Stimulated activated naive CD8-positive, alpha-beta T cell treated with anti-CD3 and anti-CD28 coated beads, Interleukin-15, amount 100 ng/mL, for 72 hours (primary cell): ENCODE measurements at regions not wholly inside any gene's neighbourhood (a gene's known extent, or its start where the extent isn't known, plus 50 kb on each side); places are given as distances from the start of the nearest gene placed in this dataset.

Experiments used
- ATAC-seq: fragments of 150-1000 bp; cut with Tn5 transposase; 2 replicates; pipeline ENCODE4 v1.10.0; 2021; ENCODE audit warnings: mild to moderate bottlenecking, moderate library complexity
- DNase-seq, 2 donors: peaks; one replicate each; pipeline ENCODE4 v3.0.0; 2021 to 2022
- H3K27ac Mint-ChIP-seq, 2 donors: one replicate each; pipeline ENCODE4 v1.8.0; 2022; ENCODE audit warnings: mild to moderate bottlenecking in 2 of 2, mixed read lengths in 2 of 2, moderate library complexity in 2 of 2
- H3K27me3 Mint-ChIP-seq: one replicate; pipeline ENCODE4 v1.8.0; 2022; ENCODE audit warnings: mixed read lengths
- H3K4me1 Mint-ChIP-seq: one replicate; pipeline ENCODE4 v1.8.0; 2022; ENCODE audit warnings: mild to moderate bottlenecking, mixed read lengths
- H3K4me3 Mint-ChIP-seq, 2 donors: one replicate each; pipeline ENCODE4 v1.8.0; 2022; ENCODE audit warnings: mild to moderate bottlenecking in 2 of 2, mixed read lengths in 2 of 2, moderate library complexity in 1 of 2
- H3K9me3 Mint-ChIP-seq, 2 donors: one replicate each; pipeline ENCODE4 v1.8.0; 2022; ENCODE audit warnings: mixed read lengths in 2 of 2

- DNase-seq (no peak), ATAC-seq (no peak)
- no peaks in the 10 kb centered on the region for H3K9me3 Mint-ChIP-seq
- H3K4me3 Mint-ChIP-seq: no peak overlapping the region
- no peak overlapping the region for H3K27ac Mint-ChIP-seq
- H3K27me3 Mint-ChIP-seq: peaks cover 8% of the 10 kb centered on the region
- H3K4me1 Mint-ChIP-seq: no peaks in the 10 kb centered on the region
Observed at GRCh38 chr2:88828397-88829137, 137.1 kb downstream of the RPIA start.

GRCh38 chr2:88829607-88830463 is 138.4 kb downstream of the RPIA start:
- H3K27me3 Mint-ChIP-seq: peaks cover 8% of the 10 kb centered on the region

DNA sequence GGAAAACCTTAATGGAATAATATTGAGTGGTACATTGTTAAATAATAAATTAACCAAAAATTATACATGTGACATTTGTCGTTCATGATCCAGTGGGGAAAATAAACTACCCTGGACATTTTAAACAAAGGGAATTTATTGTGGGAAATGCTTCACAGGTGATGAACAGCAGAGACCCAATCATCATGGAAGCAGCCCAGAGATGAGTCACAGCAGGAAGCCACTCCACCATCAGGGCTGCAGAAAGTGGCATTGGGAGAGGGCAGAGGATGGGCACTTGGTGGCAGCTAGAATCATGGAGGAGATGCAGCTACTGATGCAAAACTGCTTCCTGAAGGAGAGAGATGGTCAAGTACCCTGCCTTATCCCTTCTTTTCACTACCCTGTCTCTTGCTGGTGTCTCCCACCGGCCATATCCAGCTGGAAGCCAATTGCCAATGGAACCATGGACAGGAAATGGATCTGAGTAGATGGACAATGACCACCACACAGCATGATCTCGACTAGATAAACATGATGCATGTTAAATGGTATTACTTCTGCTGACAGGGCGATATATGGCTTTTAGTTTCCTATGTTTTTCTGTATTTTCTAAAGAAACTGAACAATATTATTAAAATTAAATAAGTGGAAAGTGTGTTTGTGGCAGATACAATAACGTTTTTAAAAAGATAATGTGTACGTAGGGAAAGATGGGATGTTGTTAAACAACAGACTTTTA is 139.8 kb downstream of the RPIA start:
- ATAC-seq (no peak), DNase-seq (no peak)
- H3K4me3 Mint-ChIP-seq: no peak overlapping the region
- H3K4me1 Mint-ChIP-seq: no peaks in the 10 kb centered on the region
- H3K27ac Mint-ChIP-seq: no peak overlapping the region
- peaks cover 11% of the 10 kb centered on the region for H3K27me3 Mint-ChIP-seq
- no peaks in the 10 kb centered on the region for H3K9me3 Mint-ChIP-seq

More at GRCh38 chr2:88829607-88830463, 138.4 kb downstream of the RPIA start:
- ATAC-seq (no peak), DNase-seq (no peak)
- Mint-ChIP-seq H3K27ac (no peak overlapping the region), H3K4me3 (no peak overlapping the region), H3K4me1 (no peaks in the 10 kb centered on the region), H3K9me3 (no peaks in the 10 kb centered on the region)

DNA sequence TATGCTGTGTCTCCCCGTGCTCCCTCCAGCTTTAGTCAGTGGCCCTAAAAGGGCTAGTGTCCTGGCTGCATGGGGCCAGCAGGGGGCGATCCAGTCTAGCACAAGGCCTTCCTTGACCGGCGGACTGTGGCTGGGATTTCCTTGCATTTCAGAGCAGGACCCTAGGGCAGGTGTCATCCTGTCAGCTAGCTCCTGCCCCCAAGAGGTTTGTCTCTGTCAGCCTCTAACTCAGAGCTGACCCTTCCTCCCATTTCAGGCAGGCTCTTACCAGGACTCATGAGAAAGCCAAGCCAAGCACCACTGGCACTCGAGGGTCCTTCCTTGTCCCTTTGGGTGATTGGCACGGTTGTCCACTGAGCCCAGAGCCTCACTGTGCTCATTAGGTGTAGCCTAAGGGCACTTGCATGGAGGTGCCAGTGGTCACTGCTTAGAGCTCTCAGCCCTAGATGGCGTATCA is 140.3 kb downstream of the RPIA start:
- H3K27ac Mint-ChIP-seq: no peak overlapping the region
- H3K4me1 Mint-ChIP-seq: no peaks in the 10 kb centered on the region
- no peaks in the 10 kb centered on the region for H3K9me3 Mint-ChIP-seq
- H3K4me3 Mint-ChIP-seq: no peak overlapping the region
- peak; percentile 71 for ATAC-seq
- H3K27me3 Mint-ChIP-seq: peaks cover 13% of the 10 kb centered on the region
- DNase-seq: peak; percentile 38 to 54

GRCh38 chr2:88832311-88832991 is 141.0 kb downstream of the RPIA start:
- H3K27ac Mint-ChIP-seq: peak overlapping the region in 1 of 2 donors; percentile 21
- no peaks in the 10 kb centered on the region for H3K9me3 Mint-ChIP-seq
- no peak overlapping the region for H3K4me3 Mint-ChIP-seq
- ATAC-seq (peak; percentile 46), DNase-seq (no peak)
- H3K27me3 Mint-ChIP-seq: peaks cover 13% of the 10 kb centered on the region
- no peaks in the 10 kb centered on the region for H3K4me1 Mint-ChIP-seq

- H3K27me3 Mint-ChIP-seq: peaks cover 13% of the 10 kb centered on the region
- DNase-seq: no peak
- no peaks in the 10 kb centered on the region for H3K9me3 Mint-ChIP-seq
- ATAC-seq: no peak
- no peak overlapping the region for H3K27ac Mint-ChIP-seq
- H3K4me3 Mint-ChIP-seq: no peak overlapping the region
- no peaks in the 10 kb centered on the region for H3K4me1 Mint-ChIP-seq
Observed at GRCh38 chr2:88832992-88833389, 141.5 kb downstream of the RPIA start.

GRCh38 chr2:88834376-88834775 is 142.9 kb downstream of the RPIA start:
- Mint-ChIP-seq H3K4me1 (peaks cover 8% of the 10 kb centered on the region), H3K4me3 (no peak overlapping the region), H3K9me3 (no peaks in the 10 kb centered on the region), H3K27ac (no peak overlapping the region), H3K27me3 (peaks cover 25% of the 10 kb centered on the region)
- no peak for DNase-seq
- no peak for ATAC-seq

GRCh38 chr2:88834866-88835265 is 143.4 kb downstream of the RPIA start:
- H3K27me3 Mint-ChIP-seq: peaks cover 25% of the 10 kb centered on the region
- H3K27ac Mint-ChIP-seq: no peak overlapping the region
- ATAC-seq (no peak), DNase-seq (no peak)
- H3K4me3 Mint-ChIP-seq: no peak overlapping the region
- H3K4me1 Mint-ChIP-seq: peaks cover 8% of the 10 kb centered on the region
- no peaks in the 10 kb centered on the region for H3K9me3 Mint-ChIP-seq

GRCh38 chr2:88835726-88836125 is 144.3 kb downstream of the RPIA start:
- no peak for ATAC-seq
- Mint-ChIP-seq H3K27ac (no peak overlapping the region), H3K4me3 (no peak overlapping the region), H3K9me3 (no peaks in the 10 kb centered on the region), H3K4me1 (peaks cover 8% of the 10 kb centered on the region), H3K27me3 (peaks cover 25% of the 10 kb centered on the region)
- no peak for DNase-seq

DNA sequence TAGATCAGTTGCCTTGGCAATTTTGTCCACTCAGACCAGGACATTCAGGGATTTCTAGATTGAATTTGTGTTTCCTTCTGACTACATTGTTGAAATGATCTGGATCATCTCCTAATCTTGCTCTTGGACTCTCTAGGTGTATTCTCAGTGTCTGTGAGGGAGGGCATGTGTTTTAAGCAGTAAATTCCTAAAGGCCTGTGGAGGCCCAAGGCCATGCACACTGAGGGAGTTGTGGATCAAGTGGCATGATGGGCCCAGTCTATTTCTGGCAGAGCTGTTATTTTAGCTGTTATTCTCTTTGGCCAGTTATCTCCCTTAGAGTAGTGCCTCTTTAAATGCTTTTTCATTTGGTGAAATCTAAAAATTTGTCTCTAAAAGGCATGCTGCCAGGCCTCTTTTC is 144.9 kb downstream of the RPIA start:
- H3K9me3 Mint-ChIP-seq: no peaks in the 10 kb centered on the region
- H3K4me3 Mint-ChIP-seq: no peak overlapping the region
- no peak for ATAC-seq
- peak overlapping the region in 1 of 2 donors; percentile 5 for H3K27ac Mint-ChIP-seq
- H3K27me3 Mint-ChIP-seq: peaks cover 25% of the 10 kb centered on the region
- no peak for DNase-seq
- H3K4me1 Mint-ChIP-seq: peaks cover 8% of the 10 kb centered on the region

DNA sequence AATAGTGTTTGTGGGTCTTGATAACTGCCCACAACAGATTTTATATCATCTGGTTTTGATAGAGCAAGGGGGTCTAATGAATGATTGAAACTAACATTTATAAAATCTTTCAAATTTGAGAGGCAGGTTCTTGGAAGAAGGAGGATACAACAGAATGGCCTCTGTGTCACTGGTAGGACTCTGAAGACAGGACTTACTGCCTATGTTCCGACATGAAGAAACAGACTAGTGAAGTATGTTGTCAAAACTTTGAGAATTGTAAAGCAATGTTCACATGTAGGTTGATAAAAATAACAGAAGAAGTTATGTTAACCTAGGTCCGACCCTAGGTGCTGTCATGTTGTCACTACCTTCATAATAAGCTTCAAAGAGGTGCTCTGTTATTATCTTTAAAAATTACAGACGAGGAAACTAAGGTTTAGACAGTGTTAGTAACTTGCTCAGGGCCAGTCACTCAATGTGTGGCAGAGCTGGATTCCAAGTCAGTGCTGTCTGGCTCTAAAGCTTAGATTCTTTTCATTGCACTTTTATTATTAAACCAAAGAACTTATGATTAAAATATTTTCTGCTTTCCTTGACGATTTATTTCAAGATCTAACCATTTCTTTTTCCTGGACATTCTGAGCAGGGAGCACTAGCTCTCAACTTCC is 146.2 kb downstream of the RPIA start:
- peaks cover 8% of the 10 kb centered on the region for H3K4me1 Mint-ChIP-seq
- H3K4me3 Mint-ChIP-seq: no peak overlapping the region
- H3K9me3 Mint-ChIP-seq: no peaks in the 10 kb centered on the region
- H3K27me3 Mint-ChIP-seq: peaks cover 21% of the 10 kb centered on the region
- ATAC-seq (no peak), DNase-seq (no peak)
- no peak overlapping the region for H3K27ac Mint-ChIP-seq

GRCh38 chr2:88838165-88838635 is 146.7 kb downstream of the RPIA start:
- DNase-seq (no peak), ATAC-seq (no peak)
- Mint-ChIP-seq H3K27me3 (peaks cover 18% of the 10 kb centered on the region), H3K27ac (no peak overlapping the region), H3K4me3 (no peak overlapping the region), H3K4me1 (peaks cover 8% of the 10 kb centered on the region), H3K9me3 (no peaks in the 10 kb centered on the region)

GRCh38 chr2:88841224-88841929 is 149.9 kb downstream of the RPIA start:
- ATAC-seq: no peak
- H3K4me1 Mint-ChIP-seq: peaks cover 8% of the 10 kb centered on the region
- DNase-seq: no peak
- H3K9me3 Mint-ChIP-seq: no peaks in the 10 kb centered on the region
- peaks cover 13% of the 10 kb centered on the region for H3K27me3 Mint-ChIP-seq
- H3K4me3 Mint-ChIP-seq: no peak overlapping the region
- H3K27ac Mint-ChIP-seq: no peak overlapping the region
